Lower lobe of right lung (tissue), 2 donors: ENCODE measurements at regions not wholly inside any gene's neighbourhood (a gene's known extent, or its start where the extent isn't known, plus 50 kb on each side); places are given as distances from the start of the nearest gene placed in this dataset.
"Not testable (repeated sequence)": the region's sequence is repeated elsewhere in the genome, so short reads cannot be mapped to it uniquely, and the experiment has no call there.

Source experiments
- ATAC-seq, 2 donors: fragments of 200-7000 bp; cut with Tn5 transposase; one replicate each; pipeline ENCODE4 v1.9.1; 2020 to 2022; ENCODE audit warnings: mild to moderate bottlenecking in 2 of 2, moderate library complexity in 2 of 2
- DNase-seq: peaks from one replicate; pipeline ENCODE4 v3.0.0-alpha.2; 2020
- H3K27ac ChIP-seq: fragments of 200-600 bp; one replicate; pipeline ENCODE4 v1.8.0; 2022
- H3K27me3 ChIP-seq: fragments of 200-600 bp; one replicate; pipeline ENCODE4 v1.8.0; 2022; ENCODE audit warnings: low read depth
- H3K36me3 ChIP-seq: fragments of 200-600 bp; one replicate; pipeline ENCODE4 v1.8.0; 2022; ENCODE audit warnings: mild to moderate bottlenecking
- H3K4me1 ChIP-seq: fragments of 200-600 bp; one replicate; pipeline ENCODE4 v1.8.0; 2022
- H3K4me3 ChIP-seq: fragments of 200-600 bp; one replicate; pipeline ENCODE4 v1.8.0; 2022; ENCODE audit warnings: mild to moderate bottlenecking
- H3K9me3 ChIP-seq: fragments of 200-600 bp; one replicate; pipeline ENCODE4 v1.8.0; 2022
- CTCF ChIP-seq: fragments of 200-600 bp; IDR thresholded peaks from one replicate; pipeline ENCODE4 v1.8.0; 2022; ENCODE audit warnings: antibody characterized with exemption, mild to moderate bottlenecking
- intact Hi-C: fragments of 100-400 bp; cut with DNase I; formaldehyde crosslinking; loops from one replicate; pipeline ENCODE4 v1.11.0; 2022
- donor health status: DM: no; HTN: yes; CAD: no; lungs with severe emphysema.

GRCh38 chr12:131461096-131461495, 249.8 kb upstream of the SFSWAP start:
- peaks cover 19% of the 10 kb centered on the region for H3K27me3 ChIP-seq
- intact Hi-C loops = no loop called here
- H3K4me3 ChIP-seq = no peak overlapping the region
- ATAC-seq (no peak), DNase-seq (no peak)
- TF ChIP-seq CTCF = no peak
- no peaks in the 10 kb centered on the region for H3K9me3 ChIP-seq
- no peaks in the 10 kb centered on the region for H3K4me1 ChIP-seq
- H3K36me3 ChIP-seq = no peaks in the 10 kb centered on the region
- H3K27ac ChIP-seq = no peak overlapping the region

GRCh38 chr12:131463174-131463573, 247.7 kb upstream of the SFSWAP start:
- Histone ChIP-seq H3K27me3 (peaks cover 19% of the 10 kb centered on the region), H3K9me3 (no peaks in the 10 kb centered on the region), H3K36me3 (no peaks in the 10 kb centered on the region), H3K4me3 (no peak overlapping the region), H3K27ac (no peak overlapping the region), H3K4me1 (no peaks in the 10 kb centered on the region)
- DNase-seq (no peak), ATAC-seq (no peak)
- TF ChIP-seq CTCF = no peak
- intact Hi-C loops = no loop called here

- Histone ChIP-seq H3K36me3 (no peaks in the 10 kb centered on the region), H3K27ac (no peak overlapping the region), H3K4me3 (no peak overlapping the region), H3K9me3 (no peaks in the 10 kb centered on the region), H3K27me3 (peaks cover 19% of the 10 kb centered on the region), H3K4me1 (no peaks in the 10 kb centered on the region)
- intact Hi-C loops = no loop called here
- TF ChIP-seq CTCF = no peak
- DNase-seq (no peak), ATAC-seq (no peak)
Observed at GRCh38 chr12:131464081-131464480, 246.8 kb upstream of the SFSWAP start.

- TF ChIP-seq CTCF = no peak
- no peaks in the 10 kb centered on the region for H3K9me3 ChIP-seq
- H3K4me3 ChIP-seq = no peak overlapping the region
- no peaks in the 10 kb centered on the region for H3K36me3 ChIP-seq
- H3K4me1 ChIP-seq = no peaks in the 10 kb centered on the region
- ATAC-seq (no peak), DNase-seq (no peak)
- intact Hi-C loops = no loop called here
- H3K27me3 ChIP-seq = peaks cover 7% of the 10 kb centered on the region
- no peak overlapping the region for H3K27ac ChIP-seq
Observed at GRCh38 chr12:131466306-131466705, 244.6 kb upstream of the SFSWAP start.

GRCh38 chr12:131466932-131467331, 244.0 kb upstream of the SFSWAP start:
- Histone ChIP-seq H3K4me1 (no peaks in the 10 kb centered on the region), H3K27ac (no peak overlapping the region), H3K4me3 (no peak overlapping the region), H3K36me3 (no peaks in the 10 kb centered on the region), H3K9me3 (no peaks in the 10 kb centered on the region), H3K27me3 (peaks cover 9% of the 10 kb centered on the region)
- DNase-seq = no peak
- intact Hi-C loops = no loop called here
- no peak for ATAC-seq
- no peak for TF ChIP-seq CTCF

- Histone ChIP-seq H3K4me1 (no peaks in the 10 kb centered on the region), H3K4me3 (no peak overlapping the region), H3K27ac (no peak overlapping the region), H3K9me3 (no peaks in the 10 kb centered on the region), H3K36me3 (no peaks in the 10 kb centered on the region), H3K27me3 (peaks cover 10% of the 10 kb centered on the region)
- ATAC-seq (no peak), DNase-seq (no peak)
- intact Hi-C loops = no loop called here
- TF ChIP-seq CTCF = no peak
Observed at GRCh38 chr12:131468206-131468605, 242.7 kb upstream of the SFSWAP start.

- peaks cover 10% of the 10 kb centered on the region for H3K27me3 ChIP-seq
- H3K27ac ChIP-seq, H3K4me1 ChIP-seq, ATAC-seq, H3K4me3 ChIP-seq, H3K36me3 ChIP-seq, H3K9me3 ChIP-seq, DNase-seq, intact Hi-C loops: not testable (repeated sequence)
Observed at GRCh38 chr12:131469945-131470344, 240.9 kb upstream of the SFSWAP start.
